ENCODE measurements at regions not wholly inside any gene's neighbourhood (a gene's known extent, or its start where the extent isn't known, plus 50 kb on each side); places are given as distances from the start of the nearest gene placed in this dataset.

DNA sequence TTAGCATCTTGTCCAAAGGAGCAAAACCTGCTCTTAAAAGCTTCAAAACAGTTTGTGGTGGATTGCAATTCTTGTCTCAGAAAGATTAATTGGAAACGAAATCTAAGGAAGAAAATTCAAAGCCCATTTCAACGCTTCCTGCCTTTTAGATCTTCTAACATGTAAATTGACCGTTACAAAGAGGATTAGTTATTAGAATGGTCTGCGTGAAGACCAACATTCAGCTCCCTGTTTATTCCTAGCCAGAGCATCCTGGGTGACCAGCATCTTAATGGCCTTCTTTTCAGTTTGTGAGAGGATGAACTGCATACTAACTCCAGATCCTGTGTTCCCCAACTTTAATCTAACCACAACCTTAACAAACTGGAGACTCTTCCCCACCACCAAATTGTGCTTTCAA lies 109.9 kb upstream of the SLC1A3 start:
- TF ChIP-seq CTCF (IDR thresholded peaks at IDR 0.05): no peak
- no peak for TF ChIP-seq EZH2 (IDR thresholded peaks at IDR 0.05)

Data from neural progenitor cell (in vitro differentiated cells).